HG03025 (cell line): ENCODE measurements at regions not wholly inside any gene's neighbourhood (a gene's known extent, or its start where the extent isn't known, plus 50 kb on each side); places are given as distances from the start of the nearest gene placed in this dataset.
"Not testable (repeated sequence)": the region's sequence is repeated elsewhere in the genome, so short reads cannot be mapped to it uniquely, and the experiment has no call there.

Source experiments
- ATAC-seq: cut with Tn5 transposase; IDR thresholded peaks from one replicate; pipeline ENCODE4 v1.9.1; 2021; ENCODE audit warnings: mild to moderate bottlenecking, moderate library complexity; ENCODE audit not compliant: unreplicated experiment, low FRiP score

GRCh38 chr18:59057493-59057795 lies 82.2 kb upstream of the SEC11C start:
- no peak for ATAC-seq

DNA sequence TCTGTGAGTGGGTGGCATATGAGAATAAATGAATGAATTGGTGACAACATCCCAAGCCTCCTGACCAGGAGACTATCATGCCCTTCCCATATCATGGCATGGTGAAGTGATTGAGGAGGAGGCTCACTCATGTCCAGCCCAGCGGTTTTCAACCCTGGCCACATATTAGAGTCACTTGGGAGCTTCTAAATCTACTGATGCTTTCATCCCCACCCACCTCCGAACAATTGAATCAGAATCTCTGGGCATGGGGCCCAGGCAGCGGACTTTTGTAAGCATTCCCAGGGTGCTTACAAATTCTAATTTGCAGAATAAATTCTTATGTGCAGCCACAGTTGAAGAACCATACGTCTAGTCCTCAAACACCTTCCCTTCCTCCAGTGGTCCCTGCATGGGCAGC lies 81.7 kb upstream of the SEC11C start:
- no peak for ATAC-seq

DNA sequence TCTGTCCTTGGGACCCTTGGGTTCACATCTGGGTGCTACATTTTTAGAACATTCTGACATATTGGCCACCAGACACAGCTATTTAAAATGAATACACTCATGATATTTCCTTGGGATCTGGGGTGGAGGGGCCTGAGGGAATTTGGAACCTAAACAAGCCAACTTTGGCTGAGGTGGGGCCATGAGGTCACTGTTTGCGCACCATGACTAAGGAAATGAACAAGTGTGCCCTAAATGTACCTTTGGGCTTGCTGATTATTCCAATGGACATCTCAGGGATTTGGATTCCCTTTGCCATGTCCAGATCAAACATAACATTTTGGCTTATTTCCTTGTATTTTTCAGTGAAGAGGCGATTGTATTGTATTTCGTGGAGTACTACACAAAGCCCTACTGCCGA lies 80.5 kb upstream of the SEC11C start:
- no peak for ATAC-seq

DNA sequence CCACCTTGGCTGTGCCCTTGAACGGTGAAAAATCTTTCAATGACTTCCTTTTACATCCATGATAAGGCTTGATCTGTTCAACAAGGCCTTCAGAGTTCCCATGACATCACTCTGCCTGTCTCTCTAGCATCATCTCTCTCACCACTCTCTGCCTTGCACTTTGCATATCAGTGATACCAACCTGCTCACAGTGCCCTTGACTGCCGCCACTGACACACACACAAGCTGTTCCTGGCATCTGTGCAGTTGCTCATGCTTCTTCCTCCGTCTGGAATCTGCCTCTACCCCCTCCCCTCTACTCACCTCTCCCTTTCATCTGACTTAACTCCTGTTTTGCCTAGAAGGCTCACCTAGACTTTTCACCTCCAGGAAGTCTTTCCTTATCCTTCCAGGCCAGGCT lies 79.1 kb upstream of the SEC11C start:
- no peak for ATAC-seq

DNA sequence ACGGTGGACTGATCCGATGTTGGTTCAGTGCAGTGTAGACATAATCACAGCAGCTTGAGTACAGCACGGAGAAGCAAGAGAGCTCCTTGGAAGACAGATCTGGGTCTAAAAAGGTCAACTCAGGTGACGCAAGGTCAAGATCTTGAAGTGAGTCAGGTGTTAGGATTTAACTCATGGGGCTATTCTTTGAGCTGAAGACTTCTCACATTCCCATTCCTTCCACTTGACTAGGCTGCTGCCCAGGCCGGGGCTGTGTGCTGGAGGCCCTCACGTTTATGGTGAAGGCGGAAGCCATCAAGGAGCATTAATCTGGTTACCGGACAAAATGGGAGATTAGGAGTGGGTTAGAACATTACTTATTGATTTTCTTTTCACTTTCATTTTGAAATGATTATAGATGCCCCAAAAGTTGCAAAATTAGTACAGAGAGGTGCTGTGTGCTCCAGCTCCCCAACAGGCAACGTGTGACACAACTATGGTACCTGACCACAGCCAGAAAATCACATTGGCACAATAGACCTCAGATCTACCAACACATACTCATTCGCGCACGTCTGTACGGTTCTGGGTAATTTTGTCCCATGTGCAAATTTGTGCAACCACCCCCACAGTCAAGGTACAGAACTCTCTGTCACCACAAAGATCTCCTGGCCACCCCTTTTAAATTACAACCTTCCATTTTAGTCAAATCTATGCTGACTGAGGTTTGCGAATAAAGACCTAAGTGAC lies 77.6 kb upstream of the SEC11C start:
- ATAC-seq, result peak; percentile 40

DNA sequence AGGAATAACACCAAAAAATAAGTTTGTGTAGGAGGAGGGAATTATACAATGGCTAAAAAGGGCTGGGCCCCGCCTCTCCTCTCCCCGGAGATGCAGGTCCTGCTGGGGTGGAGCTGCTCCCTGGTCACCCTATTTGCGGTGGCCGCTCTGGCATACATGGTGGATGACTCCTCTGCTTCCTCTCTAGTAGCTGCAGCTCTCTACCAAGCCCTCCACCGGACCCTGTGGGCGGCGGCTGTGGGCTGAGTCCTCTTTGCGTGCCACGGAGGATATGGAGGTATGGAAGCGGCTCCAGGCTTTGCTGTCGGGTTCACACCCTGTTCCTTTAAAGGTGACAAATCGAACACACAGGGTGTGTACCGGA lies 77.1 kb upstream of the SEC11C start:
- peak; percentile 47 for ATAC-seq

GRCh38 chr18:59063300-59063906 lies 76.3 kb upstream of the SEC11C start:
- ATAC-seq, result no peak

- ATAC-seq, result no peak
Measured at GRCh38 chr18:59063912-59064311, 75.8 kb upstream of the SEC11C start.

- no peak for ATAC-seq
Measured at GRCh38 chr18:59065684-59066083, 74.0 kb upstream of the SEC11C start.

DNA sequence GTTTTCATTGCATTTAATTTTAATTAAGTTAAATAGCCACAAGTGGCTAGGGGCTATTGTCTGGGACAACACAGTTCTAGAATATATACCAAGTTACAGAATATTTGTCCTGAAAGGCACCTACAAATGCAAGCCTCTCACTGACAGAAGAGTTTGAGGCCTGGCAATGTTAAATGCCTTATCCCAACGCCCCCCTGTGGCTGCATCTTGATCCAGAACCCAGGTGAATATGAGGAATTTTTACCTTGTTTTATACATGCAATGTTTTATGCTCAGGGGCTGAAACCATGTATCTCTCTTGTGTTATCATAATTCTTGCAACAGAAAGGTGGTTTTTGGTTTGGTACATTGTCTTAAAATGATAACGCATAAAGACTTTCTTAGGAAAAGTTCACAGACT lies 71.8 kb upstream of the SEC11C start:
- ATAC-seq, result no peak

DNA sequence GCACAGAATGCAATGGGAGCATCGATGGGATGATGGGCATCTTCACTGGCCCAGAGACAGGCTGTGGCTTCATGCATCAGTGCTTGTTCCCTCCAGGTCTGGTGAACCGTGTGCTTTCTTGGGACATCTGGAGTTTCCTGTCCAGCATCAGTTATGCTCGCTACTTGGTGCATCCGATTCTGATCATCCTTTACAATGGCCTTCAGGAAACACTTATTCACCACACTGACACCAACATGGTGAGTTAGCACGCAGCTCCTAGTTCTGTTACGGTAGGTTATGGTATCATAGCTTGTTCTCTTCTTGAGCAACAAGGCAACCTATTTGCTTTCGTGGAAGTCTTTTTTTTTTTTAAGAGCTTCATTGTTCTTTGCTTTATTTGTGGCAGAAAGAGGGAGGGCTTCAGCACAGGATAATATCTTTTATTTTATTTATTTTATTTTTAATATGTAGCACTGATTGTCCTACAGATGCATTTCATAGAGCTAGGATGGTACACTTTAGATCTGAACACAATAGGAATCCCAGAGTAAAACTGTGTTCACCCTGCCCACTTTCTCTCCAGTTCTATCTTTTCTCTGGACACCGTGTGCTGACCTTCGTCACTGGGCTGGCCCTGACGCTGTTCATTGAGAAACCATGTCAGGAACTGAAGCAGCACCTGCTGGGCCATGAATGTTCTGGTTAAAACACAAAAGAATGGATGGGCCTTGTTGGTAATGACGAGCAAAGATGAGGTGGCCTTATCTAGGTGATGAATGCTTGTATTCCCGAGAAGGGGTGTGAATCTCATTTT lies 71.2 kb upstream of the SEC11C start:
- no peak for ATAC-seq

DNA sequence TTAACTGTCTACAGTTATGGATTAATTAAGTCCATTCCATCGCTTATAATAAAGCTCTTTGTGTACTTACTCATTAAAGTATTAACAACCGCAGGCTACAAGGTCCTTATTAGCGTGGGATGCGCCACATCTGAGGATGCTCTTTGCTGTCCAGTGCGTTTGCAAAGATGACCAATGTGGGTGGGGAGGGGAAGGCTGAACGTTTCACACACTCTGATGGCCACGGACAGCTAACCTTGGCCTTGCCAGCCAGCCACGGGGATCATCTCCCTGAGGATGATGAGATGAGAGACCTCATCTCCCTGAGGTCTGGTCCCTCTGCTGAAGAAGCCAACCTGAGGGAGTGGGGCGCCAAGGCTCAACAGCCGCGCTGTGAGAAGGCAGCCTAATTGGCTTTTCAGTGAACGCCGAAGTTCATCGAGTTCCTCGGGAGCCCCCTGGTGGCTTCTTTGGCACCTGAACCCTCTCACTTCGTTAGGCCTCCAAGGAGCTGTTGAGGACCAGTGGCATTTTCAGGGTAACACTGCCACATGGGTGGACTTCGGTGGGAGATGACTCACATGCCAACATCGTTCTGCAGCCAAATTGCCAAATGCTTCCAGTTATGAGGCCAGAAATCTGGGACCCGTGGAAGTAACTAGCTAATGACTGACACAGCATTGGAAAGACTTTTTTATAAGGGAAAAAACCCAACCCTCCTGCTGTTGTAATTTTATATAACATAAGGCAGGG lies 69.3 kb upstream of the SEC11C start:
- peak; percentile 65 for ATAC-seq

- no peak for ATAC-seq
Measured at GRCh38 chr18:59072727-59073421, 66.8 kb upstream of the SEC11C start.

- no peak for ATAC-seq
Measured at GRCh38 chr18:59075923-59076322, 63.8 kb upstream of the SEC11C start.

- ATAC-seq, result no peak
Measured at GRCh38 chr18:59079264-59079663, 60.4 kb upstream of the SEC11C start.

DNA sequence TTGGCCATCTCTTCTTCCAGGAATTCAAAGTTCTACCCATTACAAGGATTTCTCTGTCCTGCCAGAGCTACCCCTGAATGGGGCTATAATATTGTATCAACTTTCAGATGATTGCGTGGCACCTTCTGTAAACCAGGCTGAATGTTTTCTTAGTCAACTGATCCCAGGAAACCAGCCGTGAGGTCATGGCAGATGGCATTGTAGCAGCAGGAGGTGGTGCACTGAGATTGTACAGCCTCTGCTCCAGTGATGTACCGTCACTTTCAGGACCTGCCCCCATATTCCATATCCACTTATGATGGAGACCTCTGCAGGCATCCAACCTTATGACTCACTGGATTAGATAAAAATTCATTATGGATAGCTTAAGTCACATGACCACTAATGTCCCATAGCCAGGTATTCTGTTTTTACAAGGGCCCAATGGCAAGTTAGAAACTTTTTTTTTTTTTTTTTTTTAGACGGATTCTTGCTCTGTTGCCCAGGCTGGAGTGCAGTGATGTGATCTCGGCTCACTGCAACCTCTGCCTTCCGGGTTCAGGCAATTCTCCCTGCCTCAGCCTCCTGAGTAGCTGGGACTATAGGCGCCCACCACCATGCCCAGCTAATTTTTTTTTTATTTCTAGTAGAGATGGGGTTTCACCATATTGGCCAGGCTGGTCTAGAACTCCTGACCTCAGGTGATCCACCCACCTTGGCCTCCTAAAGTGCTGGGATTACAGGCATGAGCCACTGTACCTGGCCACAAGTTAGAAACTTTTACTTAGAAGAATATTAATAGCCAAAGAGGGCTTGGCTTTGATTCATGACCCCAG lies 59.8 kb upstream of the SEC11C start:
- ATAC-seq, result not testable (repeated sequence)

DNA sequence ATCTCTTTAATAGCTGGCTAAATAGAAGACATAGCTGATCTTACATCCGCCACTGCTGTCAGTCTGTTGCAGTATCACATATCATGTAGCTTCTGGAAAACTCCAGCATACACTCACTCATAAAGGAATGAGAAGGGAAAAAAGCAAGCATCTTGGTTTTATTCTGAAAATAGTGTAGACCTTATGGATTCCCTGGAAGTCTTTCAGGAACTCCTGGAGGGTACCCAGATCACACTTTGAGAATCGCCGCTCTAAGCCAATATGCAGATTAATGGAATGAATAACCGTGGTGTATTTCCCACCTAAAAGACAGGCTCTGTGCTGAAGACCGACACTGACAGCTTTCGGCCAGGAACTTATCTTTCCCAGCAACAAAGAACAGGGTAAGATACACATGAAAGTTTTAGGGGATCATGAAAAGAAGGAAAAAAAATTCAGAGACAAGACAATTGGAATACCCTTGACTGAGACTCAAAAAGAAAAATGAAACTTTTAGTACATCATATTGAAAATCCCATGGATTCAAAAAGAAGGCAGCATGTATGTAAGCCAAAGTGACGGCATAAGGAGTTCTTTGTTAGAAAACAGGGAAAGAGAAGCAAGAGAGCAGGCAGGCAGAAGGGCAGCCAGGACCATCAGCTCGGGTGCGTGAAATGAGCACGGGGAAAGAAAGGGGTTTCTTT lies 56.4 kb upstream of the SEC11C start:
- ATAC-seq, result no peak

GRCh38 chr18:59085126-59085794 lies 54.4 kb upstream of the SEC11C start:
- no peak for ATAC-seq

- no peak for ATAC-seq
Measured at GRCh38 chr18:59085797-59086196, 53.9 kb upstream of the SEC11C start.
